ENCODE measurements at regions not wholly inside any gene's neighbourhood (a gene's known extent, or its start where the extent isn't known, plus 50 kb on each side); places are given as distances from the start of the nearest gene placed in this dataset.

- Histone ChIP-seq H3K9me3 (ENCODE audit: control insufficient read depth, low read depth, low read length) (no peaks in the 10 kb centered on the region), H3K9me1 (ENCODE audit: control insufficient read depth, extremely low read depth, insufficient read depth, low read length) (no peaks in the 10 kb centered on the region), H4K20me1 (ENCODE audit: control insufficient read depth, extremely low read depth, insufficient read depth, low read length) (no peaks in the 10 kb centered on the region), H3K4me3 (ENCODE audit: control insufficient read depth in 2 of 3, extremely low read depth in 1 of 3, insufficient read depth in 2 of 3, low read depth in 1 of 3, low read length in 3 of 3) (no peak overlapping the region), H3K36me3 (ENCODE audit: control insufficient read depth in 2 of 2, extremely low read depth in 1 of 2, insufficient read depth in 2 of 2, low read length in 2 of 2) (no peaks in the 10 kb centered on the region), H2AFZ (ENCODE audit: control insufficient read depth, low read length) (no peak overlapping the region), H3K4me2 (ENCODE audit: control insufficient read depth, extremely low read depth, insufficient read depth, low read depth, low read length) (no peak overlapping the region), H3K9ac (ENCODE audit: control insufficient read depth, extremely low read depth, insufficient read depth, low read length) (no peak overlapping the region), H3K27ac (ENCODE audit: control insufficient read depth, insufficient read depth, low read length) (no peak overlapping the region), H3K79me2 (ENCODE audit: control insufficient read depth, insufficient read depth, low read length) (no peaks in the 10 kb centered on the region), H3K4me1 (ENCODE audit: control insufficient read depth, extremely low read depth, insufficient read depth, low read length) (no peaks in the 10 kb centered on the region), H3K27me3 (ENCODE audit: control insufficient read depth, extremely low read depth, insufficient read depth, low read length) (no peaks in the 10 kb centered on the region)
- dilution Hi-C loops (cut with MboI; ENCODE audit: extremely low pct_ligation_motif_present, low sequenced_read_pairs) = no loop called here
- no peak for TF ChIP-seq CTCF (optimal IDR thresholded peaks at IDR 0.05 in 1 of 3, IDR thresholded peaks at IDR 0.05 in 1 of 3, conservative IDR thresholded peaks at IDR 0.05 in 1 of 3; ENCODE audit: extremely low read depth in 1 of 3, insufficient read depth in 2 of 3, low read length in 3 of 3)
- no peak for TF ChIP-seq EZH2 (IDR thresholded peaks at IDR 0.05; ENCODE audit: low read length)
- FAIRE-seq (no peak), DNase-seq (ENCODE audit: low read depth, low spot score) (no peak)
Measured at GRCh38 chr5:116825486-116825885, 250.9 kb upstream of the SEMA6A start.

- peak; percentile 17 for FAIRE-seq
- Histone ChIP-seq H3K4me3 (ENCODE audit: control insufficient read depth in 2 of 3, extremely low read depth in 1 of 3, insufficient read depth in 2 of 3, low read depth in 1 of 3, low read length in 3 of 3) (no peak overlapping the region), H3K4me1 (ENCODE audit: control insufficient read depth, extremely low read depth, insufficient read depth, low read length) (no peaks in the 10 kb centered on the region), H3K9me1 (ENCODE audit: control insufficient read depth, extremely low read depth, insufficient read depth, low read length) (no peaks in the 10 kb centered on the region), H3K36me3 (ENCODE audit: control insufficient read depth in 2 of 2, extremely low read depth in 1 of 2, insufficient read depth in 2 of 2, low read length in 2 of 2) (no peaks in the 10 kb centered on the region), H4K20me1 (ENCODE audit: control insufficient read depth, extremely low read depth, insufficient read depth, low read length) (no peaks in the 10 kb centered on the region), H2AFZ (ENCODE audit: control insufficient read depth, low read length) (no peak overlapping the region), H3K4me2 (ENCODE audit: control insufficient read depth, extremely low read depth, insufficient read depth, low read depth, low read length) (no peak overlapping the region), H3K27me3 (ENCODE audit: control insufficient read depth, extremely low read depth, insufficient read depth, low read length) (no peaks in the 10 kb centered on the region), H3K27ac (ENCODE audit: control insufficient read depth, insufficient read depth, low read length) (no peak overlapping the region), H3K9me3 (ENCODE audit: control insufficient read depth, low read depth, low read length) (no peaks in the 10 kb centered on the region), H3K9ac (ENCODE audit: control insufficient read depth, extremely low read depth, insufficient read depth, low read length) (no peak overlapping the region), H3K79me2 (ENCODE audit: control insufficient read depth, insufficient read depth, low read length) (no peaks in the 10 kb centered on the region)
- no peak for DNase-seq (ENCODE audit: low read depth, low spot score)
- TF ChIP-seq EZH2 (IDR thresholded peaks at IDR 0.05; ENCODE audit: low read length) = no peak
- TF ChIP-seq CTCF (optimal IDR thresholded peaks at IDR 0.05 in 1 of 3, IDR thresholded peaks at IDR 0.05 in 1 of 3, conservative IDR thresholded peaks at IDR 0.05 in 1 of 3; ENCODE audit: extremely low read depth in 1 of 3, insufficient read depth in 2 of 3, low read length in 3 of 3) = no peak
- dilution Hi-C loops (cut with MboI; ENCODE audit: extremely low pct_ligation_motif_present, low sequenced_read_pairs) = no loop called here
Measured at GRCh38 chr5:116824751-116825438, 250.3 kb upstream of the SEMA6A start.

All from keratinocyte (primary cell).